Renal cortical epithelial cell (primary cell): ENCODE measurements at regions not wholly inside any gene's neighbourhood (a gene's known extent, or its start where the extent isn't known, plus 50 kb on each side); places are given as distances from the start of the nearest gene placed in this dataset.
A peak's percentile ranks its signal among the peaks of the same experiment; 100 is the strongest.
"Not testable (repeated sequence)": the region's sequence is repeated elsewhere in the genome, so short reads cannot be mapped to it uniquely, and the experiment has no call there.

Experiments
- DNase-seq: peaks from one replicate; pipeline ENCODE4 v3.0.0-alpha.2; 2011; ENCODE audit warnings: low read depth

DNA sequence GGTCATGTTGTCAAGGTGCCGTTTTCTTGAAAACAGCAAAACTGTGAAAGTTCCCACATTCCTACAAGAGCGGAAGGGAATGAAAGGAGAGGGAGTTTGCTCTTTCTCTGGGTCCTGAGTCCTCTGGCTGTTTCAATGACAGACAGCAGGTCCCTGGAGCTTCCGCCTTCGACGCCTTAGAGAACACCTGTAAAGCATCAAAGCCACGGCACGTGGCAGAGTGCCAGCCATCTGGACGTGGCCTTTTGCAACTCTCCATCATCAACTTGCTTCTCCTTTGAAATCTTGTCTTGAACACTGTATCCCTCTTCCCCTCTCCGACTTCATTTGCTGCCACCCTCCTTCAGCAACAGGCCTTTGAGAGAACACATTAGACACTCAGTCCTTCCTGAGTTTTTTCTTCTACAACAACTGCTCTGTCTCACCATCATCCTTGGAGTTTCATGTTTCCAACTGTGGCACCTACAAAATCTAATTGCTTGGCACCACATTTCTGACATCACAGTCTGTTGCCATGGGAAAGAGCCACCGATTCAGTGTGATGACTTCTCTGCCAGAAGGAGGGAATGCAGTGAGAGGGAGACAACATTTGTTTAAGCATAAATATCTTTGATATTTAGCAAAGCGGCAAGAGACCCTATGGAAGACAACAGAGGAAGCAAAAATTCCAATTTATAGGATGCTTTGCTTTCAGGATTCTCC is 204.9 kb upstream of the PTER start:
- no peak for DNase-seq

DNA sequence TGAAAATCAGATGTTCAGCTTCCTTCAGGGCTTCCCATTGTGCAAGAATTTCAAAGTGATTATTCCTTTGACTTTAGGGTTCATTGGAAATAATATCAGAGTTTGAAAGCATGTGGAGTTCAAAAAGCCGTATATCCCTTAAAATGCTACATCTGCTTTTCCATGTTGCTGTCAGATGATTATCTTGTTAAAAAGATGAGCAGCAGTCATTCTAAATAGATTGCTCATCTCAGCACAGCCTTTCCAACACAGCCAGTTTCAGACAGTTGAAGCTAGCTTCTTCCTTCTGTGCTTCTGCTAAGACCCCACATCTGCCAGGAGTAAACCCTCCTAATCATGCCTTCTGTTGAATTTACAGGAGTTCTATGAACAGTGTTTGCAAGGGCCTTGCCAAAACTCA is 204.4 kb upstream of the PTER start:
- no peak for DNase-seq

GRCh38 chr10:16234916-16235315 is 201.9 kb upstream of the PTER start:
- DNase-seq = no peak

GRCh38 chr10:16242446-16242845 is 194.4 kb upstream of the PTER start:
- DNase-seq = no peak

- no peak for DNase-seq
Measured at GRCh38 chr10:16242859-16243613, 193.8 kb upstream of the PTER start.

DNA sequence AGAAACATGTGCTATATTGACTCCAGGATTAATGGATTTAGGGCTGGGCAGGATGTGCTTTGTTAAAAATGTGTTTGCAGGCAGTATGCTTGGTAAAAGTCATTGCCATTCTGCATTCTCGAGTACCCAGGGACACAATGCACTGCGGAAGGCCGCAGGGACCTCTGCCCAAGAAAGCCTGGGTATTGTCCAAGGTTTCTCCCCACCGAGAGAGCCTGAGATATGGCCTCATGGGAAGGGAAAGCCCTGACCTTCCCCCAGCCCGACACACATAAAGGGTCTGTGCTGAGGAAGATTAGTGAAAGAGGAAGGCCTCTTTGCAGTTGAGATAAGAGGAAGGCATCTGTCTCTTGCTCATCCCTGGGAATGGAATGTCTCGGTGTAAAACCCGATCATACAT is 186.7 kb upstream of the PTER start:
- not testable (repeated sequence) for DNase-seq

- no peak for DNase-seq
Measured at GRCh38 chr10:16256336-16256735, 180.5 kb upstream of the PTER start.

DNA sequence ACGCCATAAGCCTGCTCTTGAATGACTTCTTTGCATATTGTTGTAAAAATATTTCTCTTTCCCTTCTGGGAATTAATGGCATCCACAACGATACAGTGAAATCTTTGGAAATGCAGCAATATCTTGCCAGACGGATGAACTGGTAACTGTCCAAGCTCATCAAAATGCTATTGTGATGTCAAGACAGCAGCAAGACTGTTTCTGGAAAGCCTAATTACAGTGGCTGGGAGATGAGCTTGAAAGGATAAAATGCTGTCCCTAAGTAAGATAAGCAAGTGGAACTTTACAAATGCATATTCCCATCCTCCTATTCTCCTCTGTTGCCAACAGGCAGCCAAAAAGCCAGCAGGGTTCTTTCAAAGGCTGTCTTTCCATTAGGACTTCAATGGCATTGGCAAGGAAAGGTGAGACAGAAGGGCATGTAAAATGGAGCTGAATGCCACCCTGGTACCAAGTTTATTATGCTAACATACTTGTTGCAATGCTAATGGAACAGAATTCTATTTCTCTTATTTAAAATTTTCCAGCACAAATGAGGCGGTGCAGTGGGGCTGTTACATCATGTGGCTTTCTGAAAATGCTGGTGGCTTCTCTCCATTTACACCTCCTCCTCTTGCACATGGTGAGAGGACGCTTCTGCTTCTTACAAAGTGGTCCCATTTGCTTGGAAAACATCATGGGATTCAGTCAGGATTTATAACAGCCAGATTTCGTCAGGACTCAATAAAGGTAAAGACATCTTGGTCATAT is 178.3 kb upstream of the PTER start:
- no peak for DNase-seq

GRCh38 chr10:16259726-16260125 is 177.1 kb upstream of the PTER start:
- no peak for DNase-seq

DNA sequence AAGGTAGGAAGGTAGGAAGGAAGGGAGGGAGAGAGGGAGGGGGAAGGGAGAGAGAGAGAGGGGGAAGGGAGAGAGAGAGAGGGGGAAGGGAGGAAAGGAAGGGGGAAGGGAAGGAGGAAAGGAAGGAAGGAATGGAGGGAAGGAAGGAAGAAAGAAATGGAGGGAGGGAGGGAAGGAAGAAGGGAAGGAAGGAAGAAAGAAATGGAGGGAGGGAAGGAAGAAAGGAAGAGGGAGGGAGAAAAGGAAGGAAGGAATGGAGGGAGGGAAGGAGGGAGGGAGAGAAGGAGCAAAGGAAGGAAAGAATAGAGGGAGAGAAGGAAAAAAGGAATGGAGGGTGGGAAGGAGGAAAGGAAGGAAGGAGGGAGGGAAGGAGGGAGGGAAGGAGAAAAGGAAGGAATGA is 176.4 kb upstream of the PTER start:
- no peak for DNase-seq

GRCh38 chr10:16271571-16271970 is 165.2 kb upstream of the PTER start:
- DNase-seq = no peak

GRCh38 chr10:16274911-16275310 is 161.9 kb upstream of the PTER start:
- no peak for DNase-seq

- DNase-seq = no peak
Measured at GRCh38 chr10:16280595-16280994, 156.2 kb upstream of the PTER start.

DNA sequence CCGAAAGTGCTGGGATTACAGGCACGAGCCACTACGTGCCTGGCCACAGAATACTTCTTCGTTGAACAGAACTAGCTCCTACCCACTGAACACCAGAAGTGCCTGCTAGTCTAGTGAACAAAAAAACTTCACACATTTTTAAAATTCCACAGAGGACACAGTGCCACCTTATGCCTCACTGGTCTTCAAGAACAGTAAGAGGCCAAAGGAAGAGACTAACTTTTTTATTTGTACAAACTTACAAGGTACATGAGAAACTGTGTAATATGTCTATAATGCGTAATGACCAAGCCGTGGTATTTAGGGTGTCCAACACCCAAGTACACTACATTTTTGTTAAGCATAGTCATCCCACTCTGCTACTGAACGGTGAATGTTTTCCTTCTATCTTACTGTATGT is 144.4 kb upstream of the PTER start:
- DNase-seq = peak; percentile 5

DNA sequence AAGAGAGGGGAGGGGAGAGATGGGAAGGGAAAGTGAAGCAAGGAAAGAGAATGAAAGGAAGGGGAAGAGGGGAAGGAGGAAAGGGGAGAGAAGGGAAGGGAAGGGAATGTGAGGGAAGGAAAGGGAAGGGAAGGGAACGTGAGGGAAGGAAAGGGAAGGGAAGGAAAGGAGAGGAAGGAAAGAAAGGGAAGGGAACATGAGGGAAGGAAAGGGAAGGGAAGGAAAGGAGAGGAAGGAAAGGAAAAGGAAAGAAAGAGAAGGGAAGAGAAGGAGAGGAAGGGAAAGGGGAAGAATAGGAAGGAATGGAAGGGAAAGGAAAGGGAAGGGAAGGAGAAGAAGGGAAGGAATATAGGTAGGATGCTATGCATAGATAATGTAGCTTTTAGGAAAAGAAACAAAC is 139.7 kb upstream of the PTER start:
- no peak for DNase-seq

- DNase-seq = peak; percentile 21
Measured at GRCh38 chr10:16297642-16298041, 139.2 kb upstream of the PTER start.

- no peak for DNase-seq
Measured at GRCh38 chr10:16304311-16304710, 132.5 kb upstream of the PTER start.

- DNase-seq = no peak
Measured at GRCh38 chr10:16310440-16310839, 126.4 kb upstream of the PTER start.

DNA sequence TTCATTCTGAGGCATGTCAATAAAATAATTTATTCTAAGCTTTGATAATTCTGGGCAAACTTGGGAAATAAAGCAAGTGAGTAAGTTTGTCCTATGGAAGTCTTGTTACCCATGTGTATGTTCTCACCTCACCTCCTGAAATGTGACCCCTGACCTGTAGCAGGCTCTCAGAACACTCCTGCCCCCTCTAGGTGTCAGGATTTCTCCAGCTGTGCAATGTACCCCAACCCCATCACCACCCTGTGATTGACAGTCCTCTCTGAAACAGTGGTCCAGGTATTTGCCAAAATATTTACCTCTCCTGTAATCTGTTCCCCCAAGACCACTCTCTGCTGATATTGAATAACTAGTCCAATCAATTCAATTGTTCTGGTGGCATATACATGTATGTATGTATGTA is 122.6 kb upstream of the PTER start:
- peak; percentile 28 for DNase-seq

DNA sequence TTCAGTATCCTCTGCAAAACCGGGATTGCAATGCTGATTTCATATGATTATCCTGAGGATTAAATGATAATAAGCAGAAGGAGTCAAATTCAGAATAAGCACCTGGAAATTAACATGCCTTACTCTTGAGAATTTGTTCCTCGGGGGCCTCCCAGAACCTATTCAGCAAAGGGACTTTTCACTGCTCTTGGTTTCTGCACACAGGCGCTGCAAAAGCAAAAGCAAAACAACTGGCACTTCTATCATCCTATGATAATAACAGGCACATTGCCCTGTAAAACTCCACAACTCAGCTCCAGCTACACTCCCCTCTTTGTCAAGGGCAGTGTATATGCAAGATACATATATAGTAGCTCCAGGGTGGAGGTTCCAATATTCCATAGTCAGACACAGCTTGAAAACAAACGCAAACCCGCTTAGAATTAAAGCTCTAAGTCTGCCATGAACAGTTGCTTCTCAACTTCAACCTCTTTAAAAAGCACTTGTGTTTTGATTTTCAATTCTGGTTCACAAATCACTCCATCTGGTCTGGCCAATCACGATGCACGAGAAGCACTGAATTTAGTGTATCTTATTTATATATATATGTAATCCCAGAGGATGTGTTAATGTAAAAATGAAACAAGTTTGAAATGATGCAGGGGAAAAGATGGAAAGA is 119.9 kb upstream of the PTER start:
- DNase-seq = no peak

DNA sequence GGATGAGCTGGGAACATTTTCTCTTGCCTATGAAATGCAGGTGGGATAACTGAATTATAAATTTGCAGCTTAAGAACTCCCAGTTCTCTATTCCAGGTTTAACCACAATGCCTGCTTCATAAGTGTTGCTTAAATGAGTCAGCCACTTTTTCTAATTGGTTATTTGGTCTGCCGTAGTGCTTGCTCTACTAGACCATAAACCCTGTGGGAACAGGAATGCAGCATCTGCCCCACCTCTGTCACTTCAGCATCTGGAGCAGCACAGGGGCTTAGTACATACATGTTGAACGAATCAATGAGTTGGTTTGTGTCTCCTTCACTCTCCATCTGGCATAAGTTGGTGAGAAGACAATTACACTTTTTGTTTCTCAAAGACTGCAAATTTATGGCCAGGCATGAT is 95.2 kb upstream of the PTER start:
- peak; percentile 70 for DNase-seq

- DNase-seq = no peak
Measured at GRCh38 chr10:16348891-16349290, 87.9 kb upstream of the PTER start.
